Naive thymus-derived CD4-positive, alpha-beta T cell (primary cell): ENCODE measurements at regions not wholly inside any gene's neighbourhood (a gene's known extent, or its start where the extent isn't known, plus 50 kb on each side); places are given as distances from the start of the nearest gene placed in this dataset.
"Not testable (repeated sequence)": the region's sequence is repeated elsewhere in the genome, so short reads cannot be mapped to it uniquely, and the experiment has no call there.

Source experiments
- ATAC-seq: fragments of 150-1000 bp; cut with Tn5 transposase; 2 replicates; pipeline ENCODE4 v1.10.0; 2021; ENCODE audit warnings: mild to moderate bottlenecking, moderate library complexity
- CTCF ChIA-PET: fragments of 350-600 bp; sonication (Branson Sonifier 250); formaldehyde crosslinking; loops from one replicate; lab custom pipeline; 2021; ENCODE audit warnings: antibody characterized with exemption; lab: Charles Lee
- POLR2A ChIA-PET: fragments of 350-600 bp; sonication (Branson Sonifier 250); formaldehyde crosslinking; loops from one replicate; lab custom pipeline; 2021; ENCODE audit warnings: antibody characterized with exemption, inconsistent platforms; lab: Charles Lee
- DNase-seq, 9 donors: peaks; one replicate each; pipeline versions ENCODE4 v3.0.0 to v3.0.0-alpha.2; 2020 to 2022; ENCODE audit warnings: mixed read lengths in 1 of 9
- H3K27ac ChIP-seq: one replicate; pipeline ENCODE4 v1.7.0; 2013; ENCODE audit warnings: mild to moderate bottlenecking, low read depth, low read length, moderate library complexity
- H3K27me3 ChIP-seq, 2 donors: one replicate each; pipeline ENCODE4 v1.7.0; 2013; ENCODE audit warnings: low read length in 2 of 2, mild to moderate bottlenecking in 2 of 2, moderate library complexity in 2 of 2; ENCODE audit not compliant: control insufficient read depth in 2 of 2, insufficient read depth in 2 of 2
- H3K36me3 ChIP-seq, 3 experiments: 1 replicate in 2 of 3; 2 replicates in 1 of 3; pipeline ENCODE4 v1.7.0; 2013; ENCODE audit warnings: low read length in 3 of 3, mild to moderate bottlenecking in 3 of 3, moderate library complexity in 1 of 3; ENCODE audit not compliant: insufficient read depth in 3 of 3, control insufficient read depth in 2 of 3
- H3K4me1 ChIP-seq, 2 donors: one replicate each; pipeline ENCODE4 v1.7.0; 2013; ENCODE audit warnings: low read length in 2 of 2, mild to moderate bottlenecking in 2 of 2, moderate library complexity in 1 of 2; ENCODE audit not compliant: control insufficient read depth in 2 of 2, insufficient read depth in 2 of 2
- H3K4me3 ChIP-seq: 2 replicates; pipeline ENCODE4 v1.7.0; 2013; ENCODE audit warnings: mild to moderate bottlenecking, low read length
- H3K9me3 ChIP-seq, 3 experiments: 1 replicate in 2 of 3; 2 replicates in 1 of 3; pipeline ENCODE4 v1.7.0; 2013; ENCODE audit warnings: low read length in 3 of 3; ENCODE audit not compliant: control insufficient read depth in 2 of 3
- H3K27ac Mint-ChIP-seq, 9 donors: one replicate each; pipeline ENCODE4 v1.8.0; 2020 to 2022; ENCODE audit warnings: mixed read lengths in 9 of 9, mild to moderate bottlenecking in 8 of 9, moderate library complexity in 5 of 9, inconsistent platforms in 2 of 9
- H3K27me3 Mint-ChIP-seq, 5 donors: one replicate each; pipeline ENCODE4 v1.8.0; 2021 to 2022; ENCODE audit warnings: mixed read lengths in 5 of 5, mild to moderate bottlenecking in 1 of 5
- H3K36me3 Mint-ChIP-seq, 5 donors: one replicate each; pipeline ENCODE4 v1.8.0; 2020 to 2022; ENCODE audit warnings: mixed read lengths in 5 of 5, mild to moderate bottlenecking in 3 of 5, inconsistent platforms in 1 of 5
- H3K4me1 Mint-ChIP-seq, 7 donors: one replicate each; pipeline ENCODE4 v1.8.0; 2020 to 2022; ENCODE audit warnings: mixed read lengths in 7 of 7, mild to moderate bottlenecking in 3 of 7, inconsistent platforms in 1 of 7
- H3K4me3 Mint-ChIP-seq, 10 donors: one replicate each; pipeline ENCODE4 v1.8.0; 2020 to 2022; ENCODE audit warnings: mild to moderate bottlenecking in 10 of 10, mixed read lengths in 10 of 10, moderate library complexity in 6 of 10, inconsistent platforms in 2 of 10
- H3K9me3 Mint-ChIP-seq, 11 donors: one replicate each; pipeline ENCODE4 v1.8.0; 2020 to 2022; ENCODE audit warnings: mixed read lengths in 11 of 11, mild to moderate bottlenecking in 4 of 11, inconsistent platforms in 1 of 11, moderate library complexity in 1 of 11
- intact Hi-C, 2 donors: fragments of 100-400 bp; cut with micrococcal nuclease; formaldehyde crosslinking; loops; one replicate each; pipeline ENCODE4 v1.15.1; 2023

- H3K4me1 ChIP-seq, CTCF ChIA-PET, POLR2A ChIA-PET, H3K27ac Mint-ChIP-seq, H3K27ac ChIP-seq, H3K4me3 ChIP-seq, H3K4me3 Mint-ChIP-seq, H3K9me3 ChIP-seq, intact Hi-C loops, ATAC-seq, H3K27me3 ChIP-seq, H3K4me1 Mint-ChIP-seq, H3K36me3 Mint-ChIP-seq, H3K36me3 ChIP-seq, H3K27me3 Mint-ChIP-seq, DNase-seq: not testable (repeated sequence)
- H3K9me3 Mint-ChIP-seq, result peaks cover 0 to 11% (median 7%) of the 10 kb centered on the region in 11 donors
Observed at GRCh38 chr5:44074547-44074946, 314.7 kb downstream of the FGF10 start.

- no peak for DNase-seq
- Histone ChIP-seq H3K27ac (no peak overlapping the region), H3K36me3 (no peaks in the 10 kb centered on the region), H3K9me3 (no peaks in the 10 kb centered on the region), H3K4me1 (no peaks in the 10 kb centered on the region), H3K4me3 (no peak overlapping the region), H3K27me3 (no peaks in the 10 kb centered on the region)
- Mint-ChIP-seq H3K4me3 (no peak overlapping the region), H3K36me3 (no peaks in the 10 kb centered on the region), H3K27me3 (no peaks in the 10 kb centered on the region), H3K9me3 (peaks cover 0 to 13% (median 2%) of the 10 kb centered on the region in 11 donors), H3K27ac (no peak overlapping the region), H3K4me1 (no peaks in the 10 kb centered on the region)
- no peak for ATAC-seq
- CTCF ChIA-PET, result no interaction called here
- POLR2A ChIA-PET, result no interaction called here
- intact Hi-C loops, result no loop called here
Observed at GRCh38 chr5:44051591-44051990, 337.6 kb downstream of the FGF10 start.

DNA sequence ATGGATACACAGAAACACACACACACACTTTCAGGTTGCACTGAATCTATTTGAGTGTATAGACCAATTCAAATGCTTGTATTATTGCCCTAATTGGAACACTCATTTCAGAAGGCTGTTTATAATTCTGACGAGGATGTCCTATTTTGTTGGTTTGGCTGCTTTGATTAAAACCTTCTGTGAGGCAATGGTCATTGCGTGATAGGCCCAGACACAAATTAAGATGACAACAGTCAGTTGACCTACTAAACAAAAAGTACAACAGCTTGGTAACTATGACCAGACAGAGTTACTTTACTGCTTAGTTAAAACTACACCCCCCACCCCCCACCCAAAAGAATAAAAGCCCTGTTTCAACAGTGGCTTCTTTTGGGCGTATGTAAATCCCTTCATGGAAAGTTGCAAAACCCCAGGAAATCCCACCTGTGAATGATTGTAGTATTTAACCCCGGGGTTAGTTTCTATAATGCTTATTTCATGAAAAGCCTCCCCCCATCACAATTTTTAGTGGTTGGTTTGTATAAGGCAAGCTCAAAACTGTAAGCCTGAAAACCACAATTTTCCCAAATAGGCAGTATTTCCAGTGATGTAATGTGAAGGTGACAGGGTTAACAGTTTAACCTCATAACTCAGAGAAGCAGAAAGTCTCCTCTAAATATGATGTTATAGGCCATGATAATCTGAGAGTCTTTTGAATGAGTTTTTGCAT lies 340.8 kb downstream of the FGF10 start:
- Histone ChIP-seq H3K36me3 (no peaks in the 10 kb centered on the region), H3K27ac (no peak overlapping the region), H3K27me3 (no peaks in the 10 kb centered on the region), H3K4me3 (no peak overlapping the region), H3K9me3 (no peaks in the 10 kb centered on the region), H3K4me1 (no peaks in the 10 kb centered on the region)
- ChIA-PET CTCF (no interaction called here), POLR2A (no interaction called here)
- ATAC-seq (no peak), DNase-seq (no peak)
- Mint-ChIP-seq H3K27me3 (no peaks in the 10 kb centered on the region), H3K9me3 (peaks cover 2 to 21% (median 9%) of the 10 kb centered on the region in 11 donors), H3K4me1 (no peaks in the 10 kb centered on the region), H3K36me3 (no peaks in the 10 kb centered on the region), H3K4me3 (no peak overlapping the region), H3K27ac (no peak overlapping the region)
- intact Hi-C loops, result no loop called here

DNA sequence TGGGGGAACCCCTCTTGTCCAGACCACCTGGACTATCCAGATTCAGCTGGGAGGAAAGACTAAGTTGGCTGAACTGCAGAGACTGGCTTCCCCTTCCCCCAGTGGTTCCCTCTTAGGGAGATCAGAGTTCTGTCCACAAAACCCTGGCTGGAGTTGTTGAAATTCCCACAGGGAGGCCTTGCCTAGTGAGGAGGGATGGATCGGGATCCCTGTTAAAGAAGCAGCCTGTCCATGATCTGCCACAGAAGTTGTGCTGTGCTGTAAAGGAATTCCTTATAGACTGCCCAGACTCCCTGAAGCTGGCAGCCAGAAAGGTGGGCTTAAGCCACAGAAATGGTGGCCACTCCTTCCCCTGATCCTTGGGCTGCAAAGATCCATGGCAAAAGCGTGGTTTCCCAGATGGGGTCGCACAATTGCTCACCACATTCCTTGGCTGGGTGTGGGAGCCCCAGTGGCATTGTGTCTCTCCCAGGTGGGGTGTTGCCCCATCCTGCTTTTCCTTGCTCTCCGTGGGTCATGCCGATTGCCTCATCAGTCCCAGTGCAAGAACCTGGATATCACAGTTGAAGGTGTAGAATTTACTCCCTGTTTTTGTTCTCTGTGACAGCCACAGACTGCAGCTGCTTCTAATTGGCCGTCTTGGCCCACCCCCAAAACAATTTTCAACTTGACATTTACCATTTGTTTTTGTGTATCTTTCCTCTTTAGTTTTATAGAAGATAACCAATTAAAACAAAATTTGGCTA lies 342.4 kb downstream of the FGF10 start:
- ATAC-seq (no peak), DNase-seq (no peak)
- H3K27ac ChIP-seq, result no peak overlapping the region
- H3K4me3 ChIP-seq, result no peak overlapping the region
- POLR2A ChIA-PET, result no interaction called here
- Mint-ChIP-seq H3K4me1 (no peaks in the 10 kb centered on the region), H3K27me3 (no peaks in the 10 kb centered on the region), H3K4me3 (no peak overlapping the region), H3K27ac (no peak overlapping the region), H3K9me3 (peaks cover 2 to 16% (median 11%) of the 10 kb centered on the region in 11 donors), H3K36me3 (no peaks in the 10 kb centered on the region)
- H3K36me3 ChIP-seq, result no peaks in the 10 kb centered on the region
- no peaks in the 10 kb centered on the region for H3K4me1 ChIP-seq
- no peaks in the 10 kb centered on the region for H3K9me3 ChIP-seq
- no peaks in the 10 kb centered on the region for H3K27me3 ChIP-seq
- intact Hi-C loops, result no loop called here
- CTCF ChIA-PET, result no interaction called here

DNA sequence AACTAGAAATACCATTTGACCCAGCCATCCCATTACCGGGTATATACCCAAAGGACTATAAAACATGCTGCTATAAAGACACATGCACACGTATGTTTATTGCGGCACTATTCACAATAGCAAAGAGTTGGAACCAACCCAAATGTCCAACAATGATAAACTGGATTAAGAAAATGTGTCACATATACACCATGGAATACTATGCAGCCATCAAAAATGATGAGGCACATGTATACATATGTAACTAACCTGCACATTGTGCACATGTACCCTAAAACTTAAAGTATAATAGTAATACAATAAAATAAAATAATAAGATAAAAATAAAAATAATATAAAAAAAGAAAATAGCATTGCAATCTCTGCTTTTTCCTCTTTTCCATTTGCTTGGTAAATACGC lies 344.7 kb downstream of the FGF10 start:
- intact Hi-C loops, H3K36me3 ChIP-seq, H3K36me3 Mint-ChIP-seq, POLR2A ChIA-PET, DNase-seq, H3K9me3 ChIP-seq, H3K27me3 ChIP-seq, CTCF ChIA-PET, H3K27ac ChIP-seq, H3K4me3 Mint-ChIP-seq, H3K4me3 ChIP-seq, H3K4me1 ChIP-seq, H3K27ac Mint-ChIP-seq, H3K27me3 Mint-ChIP-seq, ATAC-seq, H3K4me1 Mint-ChIP-seq: not testable (repeated sequence)
- H3K9me3 Mint-ChIP-seq, result peaks cover 4 to 26% (median 13%) of the 10 kb centered on the region in 11 donors

DNA sequence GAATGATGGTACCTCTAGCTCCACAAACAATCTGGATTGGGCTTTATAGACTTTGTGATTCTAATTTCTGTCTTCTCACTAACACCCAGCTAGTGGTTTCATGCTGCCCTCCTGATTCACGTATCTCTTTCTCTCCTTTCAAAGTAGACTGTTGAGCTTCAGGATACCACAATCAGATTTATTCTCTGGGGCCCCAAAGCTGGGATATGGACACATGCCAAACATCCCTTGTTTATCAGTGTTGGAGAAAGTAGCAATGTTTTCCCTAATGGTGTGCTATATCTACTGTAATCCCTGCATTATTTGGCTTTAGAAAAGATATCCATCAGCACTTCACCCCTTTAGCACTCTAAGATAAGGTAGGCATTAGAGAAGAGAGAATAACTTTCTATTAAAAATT lies 361.0 kb downstream of the FGF10 start:
- H3K9me3 Mint-ChIP-seq, result peaks cover 0 to 11% (median 2%) of the 10 kb centered on the region in 11 donors
- POLR2A ChIA-PET, result no interaction called here

DNA sequence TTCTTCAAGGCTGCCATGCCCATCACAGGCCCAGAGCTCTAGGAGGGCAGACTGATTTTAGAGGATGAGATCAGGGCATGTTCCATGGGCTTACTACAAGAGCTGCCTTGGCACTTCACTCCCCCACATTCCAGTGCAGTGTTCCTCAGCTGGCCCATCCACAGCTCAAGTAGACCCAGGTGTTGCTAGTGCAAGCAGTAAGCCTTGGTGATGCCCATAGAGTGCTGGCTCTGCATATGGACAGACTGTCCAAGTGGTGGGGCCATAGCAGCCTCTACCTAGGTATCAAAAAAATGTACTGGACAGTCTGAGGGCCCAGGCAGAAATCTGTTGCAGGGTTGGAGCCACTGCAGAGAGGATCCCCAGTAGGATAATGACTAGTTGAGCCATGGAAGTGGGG lies 366.6 kb downstream of the FGF10 start:
- CTCF ChIA-PET, result no interaction called here
- Histone ChIP-seq H3K36me3 (no peaks in the 10 kb centered on the region), H3K27me3 (no peaks in the 10 kb centered on the region), H3K27ac (no peak overlapping the region), H3K4me1 (no peaks in the 10 kb centered on the region), H3K4me3 (no peak overlapping the region), H3K9me3 (no peaks in the 10 kb centered on the region)
- intact Hi-C loops, result no loop called here
- ATAC-seq, result no peak
- peaks cover 0 to 8% (median 1%) of the 10 kb centered on the region in 11 donors for H3K9me3 Mint-ChIP-seq
- H3K4me1 Mint-ChIP-seq, result no peaks in the 10 kb centered on the region
- DNase-seq, result no peak
- no peaks in the 10 kb centered on the region for H3K27me3 Mint-ChIP-seq
- H3K36me3 Mint-ChIP-seq, result no peaks in the 10 kb centered on the region
- no peak overlapping the region for H3K27ac Mint-ChIP-seq
- POLR2A ChIA-PET, result no interaction called here
- H3K4me3 Mint-ChIP-seq, result no peak overlapping the region

More for the DNA sequence above, 361.0 kb downstream of the FGF10 start:
- Mint-ChIP-seq H3K27ac (no peak overlapping the region), H3K4me1 (no peaks in the 10 kb centered on the region), H3K27me3 (no peaks in the 10 kb centered on the region), H3K36me3 (no peaks in the 10 kb centered on the region), H3K4me3 (no peak overlapping the region)
- DNase-seq (no peak), ATAC-seq (no peak)
- no peaks in the 10 kb centered on the region for H3K36me3 ChIP-seq
- intact Hi-C loops, result no loop called here
- no peaks in the 10 kb centered on the region for H3K9me3 ChIP-seq
- no peak overlapping the region for H3K27ac ChIP-seq
- no peak overlapping the region for H3K4me3 ChIP-seq
- H3K4me1 ChIP-seq, result no peaks in the 10 kb centered on the region
- CTCF ChIA-PET, result no interaction called here
- H3K27me3 ChIP-seq, result no peaks in the 10 kb centered on the region
